Embryonic facial prominence (tissue), 1 donor: ENCODE measurements at regions not wholly inside any gene's neighbourhood (a gene's known extent, or its start where the extent isn't known, plus 50 kb on each side); places are given as distances from the start of the nearest gene placed in this dataset.

Experiments
- DNase-seq: peaks from one replicate; pipeline ENCODE4 v3.0.0-alpha.2; 2016; ENCODE audit errors: extremely low spot score

DNA sequence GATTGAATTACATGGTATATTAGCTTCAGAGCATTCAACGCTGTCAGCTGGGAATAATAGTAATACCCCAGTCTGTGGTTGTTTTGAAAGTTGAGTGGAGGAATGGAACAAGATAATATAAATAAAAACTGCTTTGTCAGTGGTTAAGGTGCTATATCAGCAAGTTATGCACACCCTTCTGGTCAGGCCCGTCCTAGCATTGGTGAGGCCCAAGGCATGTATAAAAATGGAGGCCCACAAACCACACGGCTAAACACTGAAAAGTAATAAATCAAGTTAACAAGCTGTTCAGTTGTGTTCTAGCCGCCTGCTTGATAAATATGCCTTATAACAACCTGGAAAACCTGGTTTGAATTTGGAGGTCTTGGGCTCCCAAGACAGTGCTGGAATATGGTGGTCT, 77.4 kb downstream of the PSMG1 start:
- DNase-seq: no peak

DNA sequence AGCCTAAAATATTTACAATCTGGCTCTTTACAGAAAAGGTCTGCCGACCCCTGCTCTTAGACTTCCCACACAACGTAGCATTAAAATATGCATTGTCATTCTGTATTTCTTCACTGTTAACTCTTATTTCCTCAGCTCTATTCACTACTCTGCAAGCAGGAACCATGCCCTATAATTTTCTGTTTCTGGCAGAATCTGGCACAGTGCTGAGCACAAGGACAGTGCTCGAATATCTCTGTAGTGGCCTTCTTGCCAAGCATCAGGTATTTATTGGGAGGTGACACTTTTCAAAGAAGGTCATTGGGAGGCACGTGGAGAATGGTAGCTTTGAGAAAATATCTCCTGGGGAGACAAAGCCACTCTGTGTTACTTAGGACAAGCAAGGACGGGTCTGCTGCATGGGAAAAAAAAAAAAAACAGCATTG, 77.9 kb downstream of the PSMG1 start:
- DNase-seq: no peak

DNA sequence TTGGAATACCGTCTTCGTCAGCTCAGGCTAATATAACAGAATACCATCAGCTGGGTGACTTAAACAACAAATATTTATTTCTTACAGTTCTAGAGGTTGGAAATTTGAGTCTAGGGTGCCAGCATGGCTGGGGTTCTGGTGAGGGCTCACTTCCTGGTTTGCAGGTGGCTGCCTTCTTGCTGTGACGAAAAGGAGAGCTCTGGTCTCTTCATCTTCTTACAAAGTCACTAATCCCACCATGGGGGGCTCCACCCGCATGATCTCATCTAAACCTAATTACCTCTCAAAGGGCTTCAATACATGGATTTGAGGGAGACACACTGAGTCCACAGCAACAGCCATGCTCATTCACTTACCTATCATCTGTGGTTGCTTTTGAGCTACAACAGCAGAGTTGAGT, 78.3 kb downstream of the PSMG1 start:
- DNase-seq: no peak

DNA sequence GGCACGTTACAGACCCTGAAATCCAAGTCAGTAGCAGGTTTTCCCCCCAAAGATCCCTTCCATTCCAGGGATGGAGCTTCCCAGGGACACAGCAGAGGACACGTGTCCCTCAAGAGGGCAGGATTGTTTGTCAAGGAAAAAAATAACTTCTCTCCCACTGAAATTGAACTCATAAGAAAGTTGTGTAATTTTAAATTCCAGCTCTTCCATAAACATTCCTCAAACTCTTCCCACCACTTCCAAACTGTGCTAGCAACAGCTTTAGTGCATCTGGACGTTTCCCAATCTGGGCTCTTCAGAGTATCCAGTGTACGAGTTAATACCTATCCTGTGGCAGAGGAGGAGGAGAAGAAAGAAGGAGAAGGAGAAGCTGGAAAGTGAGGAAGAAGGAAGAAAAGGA, 79.6 kb downstream of the PSMG1 start:
- DNase-seq: no peak

DNA sequence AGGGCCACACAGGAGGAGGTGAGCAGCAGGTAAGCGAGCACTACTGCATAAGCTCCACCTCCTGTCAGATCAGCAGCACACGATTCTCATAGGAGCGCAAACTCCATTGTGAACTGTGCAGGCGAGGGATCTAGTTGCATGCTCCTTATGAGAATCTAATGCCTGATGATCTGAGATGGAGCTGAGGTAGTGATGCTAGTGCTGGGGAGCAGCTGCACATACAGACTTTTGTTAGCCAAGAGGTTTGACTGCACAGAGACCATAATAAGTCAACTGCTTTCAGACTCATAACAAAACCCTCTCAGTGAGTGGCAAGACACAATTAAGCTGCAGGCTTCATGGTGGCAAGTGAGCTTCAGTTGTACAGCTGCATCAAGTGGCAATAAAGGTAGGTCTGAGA, 83.4 kb downstream of the PSMG1 start:
- DNase-seq: no peak

DNA sequence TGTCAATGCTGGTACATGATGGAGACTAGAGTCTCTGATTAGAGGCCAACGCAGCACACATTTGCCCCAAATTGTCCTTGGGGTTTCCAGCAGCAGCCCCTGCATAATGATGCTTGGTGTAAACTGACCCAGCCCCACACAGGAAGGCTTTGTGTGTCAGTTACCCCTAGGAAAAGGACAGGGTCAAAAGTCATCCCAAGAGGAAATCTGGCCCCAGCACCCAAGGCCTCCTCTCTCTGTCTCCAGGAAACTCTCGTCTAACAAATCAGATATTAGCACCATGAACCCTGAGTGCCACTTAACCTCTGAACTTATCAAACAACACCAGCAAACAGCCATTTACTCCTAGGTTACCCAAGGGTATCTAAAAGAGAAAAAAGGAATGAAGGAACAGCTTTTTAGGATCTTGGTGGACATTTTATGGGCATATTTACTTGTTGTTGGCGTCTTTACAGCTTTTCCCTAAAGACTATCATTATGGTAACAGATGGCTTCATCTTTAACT, 84.5 kb downstream of the PSMG1 start:
- no peak for DNase-seq

DNA sequence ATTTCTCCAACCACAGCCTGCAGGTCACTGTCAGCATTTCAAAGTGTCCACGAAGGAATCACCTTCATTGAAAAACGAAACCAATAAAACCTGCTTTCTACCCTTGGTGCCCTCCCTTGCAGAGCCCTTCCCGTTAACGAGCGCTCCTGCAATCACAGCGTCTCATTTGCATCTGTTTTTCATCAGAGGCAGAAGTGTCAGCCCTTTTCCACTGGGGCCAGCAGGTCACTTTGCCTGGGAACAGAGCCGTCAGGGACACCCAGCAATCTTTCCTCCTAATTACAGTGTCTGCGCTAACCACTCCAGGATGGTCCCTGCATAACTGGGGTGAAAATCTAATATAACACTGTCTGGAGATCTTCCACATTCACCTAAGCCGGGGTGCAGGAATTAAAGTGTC, 85.3 kb downstream of the PSMG1 start:
- no peak for DNase-seq

DNA sequence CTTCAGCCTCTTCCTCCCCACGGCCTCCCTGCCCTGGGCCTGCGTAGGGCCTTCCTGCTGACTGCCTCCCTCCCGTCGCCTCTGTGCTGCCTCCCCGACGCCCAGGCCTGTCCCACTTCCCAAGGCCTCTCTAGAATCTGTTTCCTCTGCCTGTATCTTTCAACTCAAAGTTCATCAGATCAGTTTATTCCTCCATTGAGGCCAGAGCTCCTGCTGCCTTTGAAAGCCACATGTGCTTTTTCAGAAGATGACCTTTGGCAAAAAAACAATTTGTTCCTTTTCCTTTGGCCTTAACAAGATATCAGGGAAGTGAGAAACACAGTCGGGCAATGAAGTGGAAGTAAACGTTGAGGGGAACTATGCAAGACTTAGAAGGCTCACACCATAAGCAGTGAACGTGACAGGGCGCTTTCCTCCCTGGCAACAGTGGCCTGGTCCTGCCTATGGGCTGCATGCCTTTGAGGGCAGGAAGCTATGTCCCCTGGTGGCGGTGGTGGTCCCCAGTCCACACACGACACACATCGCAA, 85.9 kb downstream of the PSMG1 start:
- DNase-seq: no peak

DNA sequence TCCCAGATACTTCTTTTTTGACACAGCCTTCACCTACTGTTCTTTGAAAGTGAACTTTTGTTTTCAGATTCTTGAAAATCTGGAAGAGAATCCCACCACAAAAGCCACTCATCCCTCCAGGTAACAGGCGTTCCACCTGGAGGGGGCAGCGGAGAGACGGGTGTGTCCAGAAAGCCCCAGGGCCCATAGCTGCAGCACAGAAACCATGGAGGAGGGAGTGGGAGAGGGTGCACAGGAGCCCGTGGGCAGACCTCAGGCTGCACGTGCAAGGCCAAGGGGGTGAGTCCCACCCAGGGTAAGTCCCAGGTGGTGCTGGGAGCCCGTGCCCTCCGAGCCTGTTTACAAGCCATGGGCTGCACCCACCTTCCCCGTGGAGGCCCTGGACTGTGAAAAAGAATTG, 86.5 kb downstream of the PSMG1 start:
- no peak for DNase-seq

DNA sequence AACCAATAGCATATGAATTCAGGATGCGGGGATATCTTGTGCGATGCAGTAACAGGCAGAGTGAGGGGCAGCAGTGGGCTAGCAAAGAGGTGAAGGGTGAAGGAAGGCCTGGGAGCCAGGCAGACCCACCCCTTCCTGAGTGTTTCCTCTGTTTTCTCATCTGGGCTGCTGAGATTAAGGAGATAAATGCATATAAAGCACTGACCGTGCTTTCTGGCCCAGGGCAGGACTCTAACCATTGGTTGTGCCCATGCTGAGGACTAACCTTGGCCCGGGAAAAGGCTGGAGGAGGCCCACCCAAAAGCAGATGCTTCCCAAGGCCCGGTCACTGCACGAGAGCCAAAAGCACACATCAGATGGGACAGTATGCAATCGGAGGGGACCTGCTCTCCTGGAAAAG, 87.6 kb downstream of the PSMG1 start:
- DNase-seq: no peak

DNA sequence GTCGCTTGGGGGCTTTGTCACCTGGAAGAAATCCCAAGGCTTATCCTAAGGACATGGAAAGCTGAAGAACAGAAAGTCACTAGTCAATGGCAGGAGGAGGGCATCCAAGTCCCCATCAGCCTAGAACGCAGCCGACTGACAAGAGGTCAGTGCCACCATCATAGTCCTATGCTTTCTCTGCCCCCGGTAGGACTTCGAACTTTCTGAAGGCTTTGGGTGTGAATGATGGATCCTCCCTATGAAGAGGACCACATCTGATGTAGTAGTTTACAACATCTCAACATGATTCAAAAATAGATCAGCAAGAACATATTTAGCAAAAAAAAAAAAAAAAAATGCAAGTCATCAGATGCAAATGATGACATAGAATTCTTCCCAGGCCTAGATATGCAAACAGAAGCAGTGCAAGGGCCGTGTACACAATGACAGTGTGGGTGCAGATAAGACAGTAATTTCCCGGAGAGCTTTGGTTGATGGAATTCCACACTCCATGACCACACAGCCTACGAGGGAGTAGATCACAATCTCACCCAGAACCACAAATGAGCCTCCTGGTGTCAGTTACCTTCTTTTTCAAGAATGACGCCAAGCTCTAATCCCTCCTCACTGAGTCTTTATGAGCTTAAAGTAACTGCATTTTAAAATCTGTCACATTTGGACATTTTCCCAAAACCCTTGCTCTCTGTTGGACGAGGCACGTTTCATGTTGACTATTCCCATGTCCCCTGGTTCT, 88.2 kb downstream of the PSMG1 start:
- no peak for DNase-seq

DNA sequence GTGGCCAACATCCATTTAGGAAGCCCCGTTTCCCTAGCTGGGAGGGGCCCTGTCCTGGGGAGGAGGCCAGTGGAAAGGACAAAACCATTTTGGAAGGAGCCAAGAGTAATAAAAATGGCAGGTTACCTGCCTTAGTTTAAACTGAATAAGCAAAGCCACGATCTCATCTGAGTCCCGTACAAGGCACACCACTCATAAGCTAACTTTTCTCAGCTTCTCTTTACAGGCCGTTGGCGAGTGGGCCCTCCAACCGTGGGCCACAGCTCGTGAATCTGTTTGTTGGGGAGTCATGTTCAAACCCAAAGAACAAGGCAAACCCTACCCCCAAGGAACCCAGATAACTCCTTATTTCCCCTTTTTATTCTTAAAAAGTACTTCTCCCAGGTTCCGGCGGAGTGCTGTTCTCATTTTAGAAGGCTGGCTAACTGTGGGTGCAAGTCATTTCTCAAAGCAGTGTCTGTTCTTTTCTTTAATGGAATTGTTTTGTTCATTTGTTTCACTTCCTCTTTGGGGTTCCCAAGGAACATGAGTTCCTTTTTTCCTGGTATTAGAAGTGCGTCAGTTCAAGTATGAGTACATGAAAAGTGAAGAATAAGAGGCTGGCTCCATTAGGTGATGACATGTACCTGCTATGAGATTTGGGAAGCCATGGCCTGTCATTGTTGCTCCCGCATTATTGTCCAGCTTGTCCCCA, 89.0 kb downstream of the PSMG1 start:
- DNase-seq: no peak

DNA sequence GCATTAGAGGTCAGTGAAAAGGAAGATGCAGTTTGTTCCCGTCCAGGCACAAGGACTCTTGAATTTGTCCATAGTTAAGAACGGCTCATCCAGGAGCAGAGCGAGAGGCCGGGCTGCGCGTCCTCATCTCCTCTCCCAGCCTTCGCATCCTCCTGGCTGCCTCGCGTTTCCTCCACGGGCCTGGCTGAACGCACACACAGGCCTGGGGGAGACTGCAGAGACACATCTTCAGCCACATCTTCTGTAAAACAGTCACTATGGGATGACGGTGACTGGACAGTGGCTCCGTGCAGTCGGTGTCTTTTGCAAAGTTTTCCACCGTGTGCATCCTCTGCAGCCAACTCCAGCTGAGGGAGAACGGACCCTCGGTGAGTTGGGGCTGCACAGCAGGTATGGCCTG, 89.7 kb downstream of the PSMG1 start:
- no peak for DNase-seq

DNA sequence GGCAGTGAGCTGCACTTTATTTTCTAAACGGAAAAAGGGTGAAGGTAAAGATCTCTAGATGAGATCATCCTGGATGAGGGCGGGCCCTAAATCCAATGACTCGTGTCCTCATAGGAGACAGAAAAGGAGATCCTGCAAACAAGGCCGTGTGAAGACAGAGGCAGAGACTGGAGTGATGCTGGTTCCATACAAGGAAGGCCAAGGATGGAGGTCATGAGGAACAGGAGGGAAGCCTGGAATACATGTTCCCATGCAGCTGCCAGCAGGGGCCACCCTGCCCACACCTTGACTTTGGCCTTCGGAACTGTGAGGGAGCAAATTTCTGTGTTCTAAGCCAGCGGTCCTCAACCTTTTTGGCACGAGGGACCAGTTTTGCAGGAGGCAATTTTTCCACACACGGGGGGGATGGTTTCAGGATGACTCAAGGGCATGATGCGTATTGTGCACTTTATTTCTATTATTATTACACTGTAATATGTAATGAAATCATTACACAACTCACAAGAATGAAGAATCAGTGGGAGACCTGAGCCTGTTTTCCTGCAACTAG, 94.3 kb downstream of the PSMG1 start:
- no peak for DNase-seq

DNA sequence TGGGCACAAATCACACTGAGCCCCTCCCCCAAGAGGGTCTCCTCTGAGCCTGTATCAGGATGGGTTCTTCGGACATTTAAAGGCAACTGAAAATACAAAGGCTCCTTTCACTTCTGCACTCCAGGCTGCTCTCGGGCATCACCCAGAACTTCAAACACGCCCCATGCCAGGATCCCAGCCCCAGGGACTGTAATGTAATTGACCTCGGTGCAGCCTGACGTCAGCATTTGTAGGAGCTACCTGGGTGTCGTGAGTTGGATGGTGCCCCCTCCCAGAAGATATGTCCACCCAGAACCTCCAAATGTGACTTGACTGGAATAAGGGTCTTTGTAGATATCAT, 95.2 kb downstream of the PSMG1 start:
- DNase-seq: no peak

DNA sequence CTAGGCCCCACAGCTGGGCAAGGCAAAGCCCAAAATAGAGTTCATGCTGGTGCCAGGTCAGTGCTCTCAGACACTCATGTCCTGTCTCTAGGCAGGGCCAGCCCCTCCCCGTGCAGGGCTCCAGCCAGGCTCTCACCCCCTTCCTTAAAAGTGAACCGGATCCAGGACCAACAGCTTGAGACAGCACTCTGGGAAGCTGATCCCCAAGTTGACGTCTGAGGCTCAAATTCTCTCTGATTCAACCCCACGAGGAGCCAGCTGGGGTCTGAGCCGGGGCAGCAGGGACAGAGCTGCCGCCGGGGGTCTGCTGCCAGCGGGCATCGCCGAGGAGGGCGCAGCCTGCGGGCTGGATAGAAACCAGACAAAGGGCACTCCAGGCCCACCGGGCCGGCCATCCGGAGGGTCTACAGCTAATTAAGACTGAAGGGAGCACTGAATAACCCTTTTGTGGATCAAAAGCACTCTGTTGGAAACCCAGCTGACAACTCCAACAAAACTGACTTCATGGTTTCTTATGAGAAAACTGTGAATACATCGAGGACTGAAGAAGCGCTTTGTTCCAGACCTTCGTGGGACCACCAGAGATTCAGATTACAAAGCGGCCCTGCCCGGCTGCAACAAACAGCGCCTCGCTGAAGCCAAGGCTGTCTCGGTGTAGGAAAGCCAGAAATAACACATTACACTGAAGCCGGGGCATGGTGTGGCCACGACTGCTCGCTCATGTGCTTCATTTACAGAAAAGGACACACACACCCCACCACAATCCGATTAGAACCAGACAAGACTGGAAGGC, 95.8 kb downstream of the PSMG1 start:
- peak; percentile 39 for DNase-seq

DNA sequence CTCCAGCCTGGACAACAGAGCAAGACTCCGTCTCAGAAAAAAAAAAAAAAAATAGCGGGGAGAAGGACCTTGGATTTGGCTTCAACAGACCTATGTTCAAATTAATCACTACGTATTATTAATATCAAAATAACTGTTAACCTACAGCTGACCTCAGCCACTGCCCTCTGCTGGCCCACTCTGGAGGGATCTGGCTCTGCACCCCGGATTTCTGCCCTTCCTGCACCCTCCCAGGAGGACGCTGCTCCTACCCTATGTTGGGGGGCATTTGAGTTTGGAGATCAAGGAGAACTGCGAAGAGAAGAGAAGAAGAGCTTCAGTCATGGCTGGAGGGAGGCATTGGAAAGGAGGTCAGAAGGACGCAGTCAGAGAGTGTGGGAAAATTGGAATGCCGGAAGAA, 96.7 kb downstream of the PSMG1 start:
- no peak for DNase-seq

DNA sequence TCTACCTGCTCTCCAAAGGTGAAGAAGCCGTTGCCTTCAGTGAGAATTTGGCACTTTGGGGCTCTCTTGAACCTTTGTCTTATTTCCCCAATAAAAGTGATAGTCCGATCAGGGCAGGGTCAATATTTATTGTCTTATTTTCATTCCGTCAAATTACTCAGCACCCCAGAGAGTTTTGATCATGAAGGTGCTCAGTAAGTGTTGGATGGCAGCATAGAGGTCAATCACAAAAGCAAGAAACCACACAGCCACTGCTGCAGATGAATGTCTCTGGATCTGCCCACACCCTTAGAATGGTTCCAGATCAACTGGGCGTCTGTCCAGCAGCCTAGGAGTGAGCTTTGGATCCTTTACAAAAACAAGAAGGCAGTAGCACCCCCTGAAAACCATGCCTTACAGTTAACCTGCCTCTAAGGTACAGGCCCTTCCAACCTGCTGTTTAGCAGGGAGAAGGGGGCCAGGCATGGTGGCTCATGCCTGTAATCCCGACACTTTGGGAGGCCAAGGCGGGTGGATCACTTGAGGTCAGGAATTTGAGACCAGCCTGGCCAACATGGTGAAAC, 97.3 kb downstream of the PSMG1 start:
- DNase-seq: no peak

DNA sequence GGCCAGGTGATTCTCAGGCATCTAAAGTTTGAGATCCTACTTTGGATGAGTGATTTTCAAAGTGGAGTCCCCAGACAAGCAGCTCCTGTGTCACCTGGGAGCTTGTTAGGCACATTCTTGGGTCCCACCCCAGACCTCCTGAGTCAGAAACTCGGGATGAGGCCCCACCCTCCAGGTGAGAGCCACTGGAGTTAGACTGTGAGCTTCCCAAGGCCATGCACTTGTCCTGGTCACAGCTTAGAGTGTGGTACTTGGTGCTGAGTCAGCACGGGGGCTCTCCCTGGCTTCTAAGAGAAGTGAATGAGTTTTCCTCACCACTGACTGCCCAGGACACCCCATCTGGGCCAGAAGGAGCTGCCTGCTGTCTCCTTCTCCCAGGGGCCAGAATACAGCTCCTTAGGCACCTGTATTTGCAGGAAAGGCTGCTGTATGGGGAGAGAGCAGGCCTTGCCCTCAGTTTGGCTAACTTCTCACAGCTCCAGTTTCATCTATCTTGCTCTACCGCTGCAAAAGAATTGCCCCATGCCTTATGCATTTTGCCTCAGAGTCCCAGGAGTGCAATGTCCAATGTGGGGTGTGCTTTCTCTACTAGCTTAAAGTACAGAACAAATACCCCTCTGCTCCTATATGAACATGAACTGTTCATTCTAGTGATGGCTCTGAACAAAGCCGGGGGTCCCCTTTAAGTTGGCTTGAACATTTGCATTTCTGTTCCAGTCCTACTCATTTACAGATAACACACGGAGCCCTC, 98.1 kb downstream of the PSMG1 start:
- no peak for DNase-seq

DNA sequence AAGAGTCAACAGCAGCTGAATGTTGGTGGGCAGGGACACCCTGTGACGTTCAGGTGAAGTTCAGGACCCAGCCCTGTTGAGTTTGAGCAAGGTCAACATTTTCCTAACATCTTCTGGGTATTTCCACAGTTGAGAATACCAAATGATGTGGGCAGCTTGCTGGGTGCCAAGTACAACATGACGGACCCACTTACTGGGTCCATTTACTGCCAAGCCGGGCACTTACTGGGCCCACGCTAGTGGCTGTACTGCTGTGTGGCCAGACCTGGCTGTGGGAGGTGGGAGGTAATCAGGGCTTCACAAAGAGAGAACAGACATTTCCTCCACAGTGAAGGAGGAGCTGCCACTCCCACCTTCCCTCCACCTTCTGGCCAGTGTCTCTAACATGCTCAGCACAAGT, 99.2 kb downstream of the PSMG1 start:
- DNase-seq: no peak

DNA sequence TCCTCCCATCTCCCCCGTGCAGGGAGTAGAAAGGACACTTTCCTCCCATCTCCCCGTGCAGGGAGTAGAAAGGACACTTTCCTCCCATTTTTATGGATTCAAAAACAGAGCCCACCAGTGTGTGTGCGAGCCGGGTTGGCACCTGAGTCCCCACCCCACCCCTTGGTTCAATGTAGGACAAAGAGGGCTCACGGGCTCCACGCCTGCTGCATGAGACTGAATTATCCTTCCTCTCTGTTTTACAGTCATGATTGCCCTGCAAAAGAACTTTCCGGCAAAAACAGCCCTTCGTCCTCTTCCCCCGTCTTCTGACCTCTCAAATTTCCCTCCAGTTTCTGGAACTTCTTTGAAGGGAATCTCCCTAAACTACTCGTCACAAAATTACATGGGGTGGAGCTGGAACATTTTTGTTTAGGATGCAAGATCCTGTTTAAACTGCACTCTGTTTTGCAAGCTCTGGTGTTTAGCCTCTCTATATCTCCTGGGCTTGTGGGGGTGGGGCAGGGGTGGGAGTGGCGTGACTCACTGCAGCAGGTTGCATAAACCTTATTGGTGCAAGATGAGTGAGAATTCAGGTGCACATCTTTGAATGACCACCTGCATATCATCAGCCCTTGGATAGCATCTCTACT, 99.8 kb downstream of the PSMG1 start:
- no peak for DNase-seq
